ENCODE measurements at regions not wholly inside any gene's neighbourhood (a gene's known extent, or its start where the extent isn't known, plus 50 kb on each side); places are given as distances from the start of the nearest gene placed in this dataset.

- no peak overlapping the region for H3K4me2 ChIP-seq (ENCODE audit: insufficient read depth in 1 of 2, low read depth in 2 of 2, low read length in 2 of 2)
- no peak overlapping the region for H3K18ac ChIP-seq (ENCODE audit: extremely low read depth, low read length)
- H4K91ac ChIP-seq (replicated peaks; ENCODE audit: insufficient read length, low read length) = no peak overlapping the region
- H3K4ac ChIP-seq (replicated peaks; ENCODE audit: insufficient read length, low read depth, low read length) = no peak overlapping the region
- H3K79me2 ChIP-seq (ENCODE audit: control insufficient read depth in 1 of 2, insufficient read depth in 2 of 2, low read length in 2 of 2) = no peaks in the 10 kb centered on the region
- H2BK12ac ChIP-seq (ENCODE audit: low read depth, low read length) = no peak overlapping the region
- no peak overlapping the region for H3K4me3 ChIP-seq (ENCODE audit: extremely low read depth in 1 of 4, insufficient read depth in 2 of 4, low read depth in 3 of 4, low read length in 4 of 4)
- H3K9ac ChIP-seq (replicated peaks in 1 of 4; ENCODE audit: extremely low read depth in 1 of 4, low read depth in 3 of 4, low read length in 3 of 4) = no peak overlapping the region
- no peaks in the 10 kb centered on the region for H3K27me3 ChIP-seq (replicated peaks in 1 of 4; ENCODE audit: control insufficient read depth in 3 of 4, extremely low read depth in 1 of 4, insufficient read depth in 3 of 4, low read length in 3 of 4)
- H2AK5ac ChIP-seq (ENCODE audit: low read depth, low read length) = no peak overlapping the region
- no peak overlapping the region for H2BK120ac ChIP-seq (replicated peaks; ENCODE audit: low read depth, low read length)
- 92% methylated on average over 1 of the region's 1 CpG; no CpG with 5 or more reads in 1 of the 2 experiments for WGBS, 2 experiments (ENCODE audit: extremely low coverage in 1 of 2, insufficient coverage in 1 of 2, insufficient read length in 1 of 2, insufficient replicate concordance in 2 of 2, low coverage in 1 of 2, low lambda C conversion rate in 2 of 2, missing lambda C conversion rate in 1 of 2)
- H3K23ac ChIP-seq (ENCODE audit: insufficient read length) = no peak overlapping the region
- H2AFZ ChIP-seq (ENCODE audit: low read length) = 0 out of 2 replicates have a peak overlapping the region, but pooled peaks have one; percentile 47
- no peaks in the 10 kb centered on the region for H3K79me1 ChIP-seq (ENCODE audit: low read depth, low read length)
- H2BK20ac ChIP-seq (ENCODE audit: low read length) = no peak overlapping the region
- H3K36me3 ChIP-seq (ENCODE audit: control insufficient read depth in 2 of 4, insufficient read depth in 4 of 4, low read length in 3 of 4) = no peaks in the 10 kb centered on the region
- POLR2A ChIA-PET (ENCODE audit: partially characterized antibody) = no interaction called here
- CTCF ChIA-PET (ENCODE audit: partially characterized antibody) = interaction anchor here (0.5 kb wide), 1 partner anchor 811 kb away, joined by 3 read pairs; no protein-coding TSS in a partner anchor
- no peaks in the 10 kb centered on the region for H4K20me1 ChIP-seq (replicated peaks in 1 of 2; ENCODE audit: control insufficient read depth in 1 of 2, insufficient read depth in 2 of 2, low read length in 2 of 2)
- no peak overlapping the region for H3K14ac ChIP-seq (ENCODE audit: insufficient read length)
- no peak overlapping the region for H2BK15ac ChIP-seq (ENCODE audit: low read length)
- no peak overlapping the region for H3K56ac ChIP-seq (replicated peaks; ENCODE audit: insufficient read length, low read depth, low read length)
- H3K4me1 ChIP-seq (replicated peaks in 1 of 4; ENCODE audit: control insufficient read depth in 3 of 4, insufficient read depth in 4 of 4, low read length in 3 of 4) = peaks cover 0 to 3% (median 0%) of the 10 kb centered on the region in 4 experiments; a peak in 1 of 7 replicates
- H3K23me2 ChIP-seq (ENCODE audit: low read depth, low read length) = no peaks in the 10 kb centered on the region
- H4K8ac ChIP-seq (ENCODE audit: extremely low read depth, insufficient read depth, low read length) = no peak overlapping the region
- H3K9me3 ChIP-seq (ENCODE audit: insufficient read depth in 2 of 2, low read depth in 1 of 2, low read length in 1 of 2) = no peaks in the 10 kb centered on the region; a peak in 1 of 4 replicates
- TF ChIP-seq SP4 (IDR thresholded peaks at IDR 0.05; ENCODE audit: low read length) = no peak
- no peak for TF ChIP-seq POLR2A (IDR thresholded peaks at IDR 0.05; ENCODE audit: control extremely low read depth in 1 of 2, low read depth in 2 of 2, low read length in 2 of 2)
- no peak for TF ChIP-seq HDAC2 (IDR thresholded peaks at IDR 0.05; ENCODE audit: borderline replicate concordance in 1 of 2, low read depth in 2 of 2, low read length in 2 of 2)
- no peak for TF ChIP-seq SIRT6 (IDR thresholded peaks at IDR 0.05; ENCODE audit: low read length)
- TF ChIP-seq EP300 (IDR thresholded peaks at IDR 0.05; ENCODE audit: borderline replicate concordance in 1 of 2, low read depth in 2 of 2, low read length in 2 of 2) = no peak
- TF ChIP-seq MAFK (IDR thresholded peaks at IDR 0.05; ENCODE audit: low read depth, low read length) = no peak
- no peak for TF ChIP-seq PHF8 (conservative IDR thresholded peaks at IDR 0.05; ENCODE audit: low read depth, low read length)
- TF ChIP-seq CBX5 (IDR thresholded peaks at IDR 0.05; ENCODE audit: low read depth, low read length) = no peak
- TF ChIP-seq HDAC6 (IDR thresholded peaks at IDR 0.05; ENCODE audit: low read depth, low read length) = no peak
- TF ChIP-seq SRF (IDR thresholded peaks at IDR 0.05; ENCODE audit: low read depth, low read length) = no peak
- no peak for TF ChIP-seq CHD1 (IDR thresholded peaks at IDR 0.05; ENCODE audit: low read depth, low read length)
- no peak for TF ChIP-seq TCF12 (IDR thresholded peaks at IDR 0.05; ENCODE audit: low read depth, low read length)
- TF ChIP-seq RBBP5 (IDR thresholded peaks at IDR 0.05; ENCODE audit: borderline replicate concordance, low read depth, low read length) = no peak
- TF ChIP-seq GTF2F1 (IDR thresholded peaks at IDR 0.05; ENCODE audit: borderline replicate concordance, low read depth, low read length) = no peak
- TF ChIP-seq BACH1 (IDR thresholded peaks at IDR 0.05; ENCODE audit: low read length) = no peak
- no peak for TF ChIP-seq KDM5A (IDR thresholded peaks at IDR 0.05; ENCODE audit: low read length)
- no peak for TF ChIP-seq YY1 (IDR thresholded peaks at IDR 0.05; ENCODE audit: low read depth, low read length)
- no peak overlapping the region for H2BK5ac ChIP-seq (ENCODE audit: low read depth, low read length)
- FAIRE-seq (no peak), DNase-seq (ENCODE audit: low read depth in 1 of 2, low spot score in 2 of 2) (no peak)
- H4K5ac ChIP-seq (ENCODE audit: insufficient read length, low read depth, low read length) = no peak overlapping the region
- H3K27ac ChIP-seq (ENCODE audit: low read depth, low read length) = no peak overlapping the region
Observed at GRCh38 chr13:104198801-104199200, 1132.6 kb upstream of the SLC10A2 start.
